ENCODE measurements at regions not wholly inside any gene's neighbourhood (a gene's known extent, or its start where the extent isn't known, plus 50 kb on each side); places are given as distances from the start of the nearest gene placed in this dataset.

GRCh38 chr2:88845772-88846661 lies 154.5 kb downstream of the RPIA start:
- H3K4me3 ChIP-seq (ENCODE audit: control insufficient read depth, low read depth, low read length), result no peak overlapping the region
- no peak for DNase-seq (ENCODE audit: low read depth)
- no peak for TF ChIP-seq CTCF (conservative IDR thresholded peaks at IDR 0.05; ENCODE audit: control insufficient read depth, insufficient read depth, low read depth, low read length)

GRCh38 chr2:88852753-88853402 lies 161.4 kb downstream of the RPIA start:
- no peak for TF ChIP-seq CTCF (conservative IDR thresholded peaks at IDR 0.05; ENCODE audit: control insufficient read depth, insufficient read depth, low read depth, low read length)
- no peak for DNase-seq (ENCODE audit: low read depth)
- no peak overlapping the region for H3K4me3 ChIP-seq (ENCODE audit: control insufficient read depth, low read depth, low read length)

- DNase-seq (ENCODE audit: low read depth), result no peak
- TF ChIP-seq CTCF (conservative IDR thresholded peaks at IDR 0.05; ENCODE audit: control insufficient read depth, insufficient read depth, low read depth, low read length), result no peak
- no peak overlapping the region for H3K4me3 ChIP-seq (ENCODE audit: control insufficient read depth, low read depth, low read length)
Observed at GRCh38 chr2:88853403-88853790, 161.9 kb downstream of the RPIA start.

GRCh38 chr2:88854528-88854927 lies 163.1 kb downstream of the RPIA start:
- no peak for DNase-seq (ENCODE audit: low read depth)
- H3K4me3 ChIP-seq (ENCODE audit: control insufficient read depth, low read depth, low read length), result no peak overlapping the region
- no peak for TF ChIP-seq CTCF (conservative IDR thresholded peaks at IDR 0.05; ENCODE audit: control insufficient read depth, insufficient read depth, low read depth, low read length)

GRCh38 chr2:88855620-88856408 lies 164.3 kb downstream of the RPIA start:
- no peak for DNase-seq (ENCODE audit: low read depth)
- H3K4me3 ChIP-seq (ENCODE audit: control insufficient read depth, low read depth, low read length), result no peak overlapping the region
- TF ChIP-seq CTCF (conservative IDR thresholded peaks at IDR 0.05; ENCODE audit: control insufficient read depth, insufficient read depth, low read depth, low read length), result no peak

- no peak overlapping the region for H3K4me3 ChIP-seq (ENCODE audit: control insufficient read depth, low read depth, low read length)
- no peak for TF ChIP-seq CTCF (conservative IDR thresholded peaks at IDR 0.05; ENCODE audit: control insufficient read depth, insufficient read depth, low read depth, low read length)
- no peak for DNase-seq (ENCODE audit: low read depth)
Observed at GRCh38 chr2:88856409-88857135, 165.1 kb downstream of the RPIA start.
